HG03159 (cell line): ENCODE measurements at regions not wholly inside any gene's neighbourhood (a gene's known extent, or its start where the extent isn't known, plus 50 kb on each side); places are given as distances from the start of the nearest gene placed in this dataset.
"Not testable (repeated sequence)": the region's sequence is repeated elsewhere in the genome, so short reads cannot be mapped to it uniquely, and the experiment has no call there.

ENCODE experiments used
- ATAC-seq: cut with Tn5 transposase; IDR thresholded peaks from one replicate; pipeline ENCODE4 v1.9.1; 2021; ENCODE audit warnings: mild to moderate bottlenecking, moderate library complexity; ENCODE audit not compliant: unreplicated experiment

GRCh38 chr3:127069814-127070440 lies 87.0 kb downstream of the PLXNA1 start:
- ATAC-seq: no peak

GRCh38 chr3:127070776-127071175 lies 87.9 kb downstream of the PLXNA1 start:
- ATAC-seq: no peak

- ATAC-seq: no peak
Measured at GRCh38 chr3:127071597-127072001, 88.7 kb downstream of the PLXNA1 start.

- ATAC-seq: no peak
Measured at GRCh38 chr3:127072221-127072771, 89.4 kb downstream of the PLXNA1 start.

- ATAC-seq: no peak
Measured at GRCh38 chr3:127072971-127073783, 90.3 kb downstream of the PLXNA1 start.

GRCh38 chr3:127073941-127074820 lies 91.3 kb downstream of the PLXNA1 start:
- ATAC-seq: no peak

GRCh38 chr3:127074900-127075360 lies 92.0 kb downstream of the PLXNA1 start:
- ATAC-seq: peak; percentile 88

- ATAC-seq: not testable (repeated sequence)
Measured at GRCh38 chr3:127076166-127076992, 93.5 kb downstream of the PLXNA1 start.

- ATAC-seq: no peak
Measured at GRCh38 chr3:127077068-127077467, 94.2 kb downstream of the PLXNA1 start.

- no peak for ATAC-seq
Measured at GRCh38 chr3:127077505-127078064, 94.7 kb downstream of the PLXNA1 start.

- no peak for ATAC-seq
Measured at GRCh38 chr3:127078626-127079025, 95.7 kb downstream of the PLXNA1 start.

GRCh38 chr3:127079211-127079610 lies 96.3 kb downstream of the PLXNA1 start:
- no peak for ATAC-seq

GRCh38 chr3:127081001-127081720 lies 98.2 kb downstream of the PLXNA1 start:
- no peak for ATAC-seq

GRCh38 chr3:127082066-127082465 lies 99.2 kb downstream of the PLXNA1 start:
- no peak for ATAC-seq

- ATAC-seq: no peak
Measured at GRCh38 chr3:127083778-127084397, 101.0 kb downstream of the PLXNA1 start.

- no peak for ATAC-seq
Measured at GRCh38 chr3:127084401-127084990, 101.6 kb downstream of the PLXNA1 start.

- no peak for ATAC-seq
Measured at GRCh38 chr3:127085576-127085975, 102.7 kb downstream of the PLXNA1 start.

GRCh38 chr3:127086591-127086990 lies 103.7 kb downstream of the PLXNA1 start:
- ATAC-seq: not testable (repeated sequence)
